ENCODE measurements at regions not wholly inside any gene's neighbourhood (a gene's known extent, or its start where the extent isn't known, plus 50 kb on each side); places are given as distances from the start of the nearest gene placed in this dataset.

DNA sequence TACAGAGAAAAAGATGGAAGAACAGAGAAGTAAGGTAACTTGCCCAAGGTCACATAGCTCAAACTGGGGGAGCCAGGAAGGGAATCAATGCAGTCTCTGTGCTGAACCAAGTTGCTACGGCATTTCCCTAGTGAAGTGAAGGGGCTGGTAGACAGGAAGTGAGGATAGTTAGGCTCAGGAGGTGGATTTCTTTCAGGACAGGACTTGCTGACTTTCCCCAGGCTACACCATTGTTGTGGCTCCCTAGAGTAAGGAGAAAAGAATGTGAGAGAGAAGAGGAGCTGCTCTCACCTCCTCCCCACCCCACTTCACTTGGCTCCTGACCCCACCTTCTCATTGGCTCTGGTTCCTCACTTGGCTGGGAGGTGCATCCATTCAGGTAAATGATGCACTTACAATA is 316.9 kb downstream of the INHBA start:
- TF ChIP-seq POLR2A (IDR thresholded peaks at IDR 0.05; ENCODE audit: low read length) (no peak), GATA1 (IDR thresholded peaks at IDR 0.05; ENCODE audit: low read depth, low read length) (no peak)

Data from erythroblast (primary cell).